Testis (tissue), 2 donors: ENCODE measurements at regions not wholly inside any gene's neighbourhood (a gene's known extent, or its start where the extent isn't known, plus 50 kb on each side); places are given as distances from the start of the nearest gene placed in this dataset.

ENCODE experiments used
- CTCF ChIP-seq, 3 experiments: fragments of 450-650 bp in 2 of 3; fragments of 200-600 bp in 1 of 3; sonication (generic) in 1 of 3; IDR thresholded peaks; one replicate each; pipeline ENCODE4 v1.5.1; 2016 to 2019; ENCODE audit warnings: antibody characterized with exemption in 3 of 3, mild to moderate bottlenecking in 2 of 3, moderate library complexity in 1 of 3
- POLR2A ChIP-seq: fragments of 450-650 bp; IDR thresholded peaks from one replicate; pipeline ENCODE4 v1.6.1; 2017; ENCODE audit warnings: antibody characterized with exemption, mild to moderate bottlenecking, moderate library complexity

GRCh38 chr15:26017665-26018064, 154.5 kb upstream of the ATP10A start:
- no peak for TF ChIP-seq CTCF (IDR thresholded peaks at IDR 0.05)
- no peak for TF ChIP-seq POLR2A
